Uterus (tissue), 2 donors: ENCODE measurements at regions not wholly inside any gene's neighbourhood (a gene's known extent, or its start where the extent isn't known, plus 50 kb on each side); places are given as distances from the start of the nearest gene placed in this dataset.

Experiments
- POLR2A ChIP-seq, 2 donors: fragments of 450-650 bp; IDR thresholded peaks; one replicate each; pipeline ENCODE4 v1.6.1; 2016; ENCODE audit warnings: antibody characterized with exemption in 2 of 2, mild to moderate bottlenecking in 1 of 2, moderate library complexity in 1 of 2
- TF ChIP-seq, protein P1 (sequence below), 4 experiments: fragments of 200-600 bp in 2 of 4; fragments of 450-650 bp in 2 of 4; sonication (generic) in 2 of 4; IDR thresholded peaks; one replicate each; pipeline ENCODE4 v1.5.1; 2016 to 2019; ENCODE audit warnings: antibody characterized with exemption in 4 of 4, mild to moderate bottlenecking in 2 of 4, moderate library complexity in 1 of 4

DNA sequence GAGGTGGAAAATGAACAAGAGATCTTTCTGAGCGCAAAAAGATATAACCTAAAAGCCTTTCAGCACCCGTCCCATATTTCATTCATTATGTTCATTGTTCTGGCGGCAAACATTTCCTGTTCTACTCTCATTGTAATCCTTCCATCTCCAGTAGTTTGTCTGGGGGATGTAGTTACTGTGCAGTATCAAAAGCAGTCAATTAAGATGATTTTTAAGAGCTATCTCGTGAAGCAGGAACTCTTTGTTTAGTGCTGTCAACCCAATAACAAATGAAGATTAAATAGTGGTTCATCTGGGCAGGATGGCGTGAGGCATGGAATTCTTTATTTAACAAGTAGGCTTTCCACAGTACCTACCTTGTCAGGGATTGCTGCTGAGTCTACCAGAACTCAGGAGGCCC, 876.7 kb downstream of the HACE1 start:
- TF ChIP-seq, protein P1, sequence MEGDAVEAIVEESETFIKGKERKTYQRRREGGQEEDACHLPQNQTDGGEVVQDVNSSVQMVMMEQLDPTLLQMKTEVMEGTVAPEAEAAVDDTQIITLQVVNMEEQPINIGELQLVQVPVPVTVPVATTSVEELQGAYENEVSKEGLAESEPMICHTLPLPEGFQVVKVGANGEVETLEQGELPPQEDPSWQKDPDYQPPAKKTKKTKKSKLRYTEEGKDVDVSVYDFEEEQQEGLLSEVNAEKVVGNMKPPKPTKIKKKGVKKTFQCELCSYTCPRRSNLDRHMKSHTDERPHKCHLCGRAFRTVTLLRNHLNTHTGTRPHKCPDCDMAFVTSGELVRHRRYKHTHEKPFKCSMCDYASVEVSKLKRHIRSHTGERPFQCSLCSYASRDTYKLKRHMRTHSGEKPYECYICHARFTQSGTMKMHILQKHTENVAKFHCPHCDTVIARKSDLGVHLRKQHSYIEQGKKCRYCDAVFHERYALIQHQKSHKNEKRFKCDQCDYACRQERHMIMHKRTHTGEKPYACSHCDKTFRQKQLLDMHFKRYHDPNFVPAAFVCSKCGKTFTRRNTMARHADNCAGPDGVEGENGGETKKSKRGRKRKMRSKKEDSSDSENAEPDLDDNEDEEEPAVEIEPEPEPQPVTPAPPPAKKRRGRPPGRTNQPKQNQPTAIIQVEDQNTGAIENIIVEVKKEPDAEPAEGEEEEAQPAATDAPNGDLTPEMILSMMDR (IDR thresholded peaks at IDR 0.05), result no peak
- TF ChIP-seq POLR2A (IDR thresholded peaks at IDR 0.05), result no peak
